Breast epithelium (tissue), 4 donors: ENCODE measurements at regions not wholly inside any gene's neighbourhood (a gene's known extent, or its start where the extent isn't known, plus 50 kb on each side); places are given as distances from the start of the nearest gene placed in this dataset.

Experiments used
- DNase-seq, 2 donors: peaks; one replicate each; pipeline ENCODE4 v3.0.0-alpha.2; 2019; ENCODE audit warnings: low spot score in 2 of 2
- H3K27ac ChIP-seq, 2 donors: fragments of 200-600 bp; sonication (generic) in 1 of 2; one replicate each; pipeline ENCODE4 v1.5.1; 2016 to 2019; ENCODE audit warnings: mild to moderate bottlenecking in 1 of 2
- H3K27me3 ChIP-seq, 2 donors: fragments of 200-600 bp; sonication (generic) in 1 of 2; one replicate each; pipeline versions ENCODE4 v1.5.1 to v1.6.0; 2017 to 2019; ENCODE audit warnings: control low read depth in 1 of 2, mild to moderate bottlenecking in 1 of 2
- H3K36me3 ChIP-seq: fragments of 200-600 bp; one replicate; pipeline ENCODE4 v1.5.1; 2019
- H3K4me1 ChIP-seq, 2 donors: fragments of 200-600 bp; sonication (generic); one replicate each; pipeline ENCODE4 v1.5.1; 2016 to 2019; ENCODE audit warnings: control low read depth in 1 of 2
- H3K4me3 ChIP-seq, 3 donors: fragments of 200-600 bp; sonication (generic); 1 replicate in 2 of 3; 2 replicates in 1 of 3; pipeline ENCODE4 v1.5.1; 2016 to 2019; ENCODE audit warnings: mild to moderate bottlenecking in 3 of 3, moderate library complexity in 2 of 3
- H3K9me3 ChIP-seq, 2 donors: fragments of 200-600 bp; sonication (generic) in 1 of 2; one replicate each; pipeline ENCODE4 v1.5.1; 2016 to 2019; ENCODE audit warnings: control low read depth in 1 of 2
- CTCF ChIP-seq, 3 donors: fragments of 450-650 bp; IDR thresholded peaks; one replicate each; pipeline ENCODE4 v1.5.1; 2016 to 2017; ENCODE audit warnings: antibody characterized with exemption in 3 of 3, mild to moderate bottlenecking in 3 of 3, moderate library complexity in 3 of 3
- POLR2A ChIP-seq: fragments of 450-650 bp; IDR thresholded peaks from one replicate; pipeline ENCODE4 v1.6.1; 2016; ENCODE audit warnings: antibody characterized with exemption, mild to moderate bottlenecking, moderate library complexity
- POLR2AphosphoS5 ChIP-seq, 3 donors: sonication (generic); formaldehyde crosslinking; IDR thresholded peaks; one replicate each; pipeline ENCODE4 v1.6.1; 2017; ENCODE audit warnings: antibody characterized with exemption in 3 of 3
- intact Hi-C: fragments of 100-400 bp; cut with DNase I; formaldehyde crosslinking; loops from one replicate; pipeline ENCODE4 v1.15.1; 2023; ENCODE audit warnings: low total_unique reads

GRCh38 chrX:85493821-85494220 is 114.4 kb upstream of the POF1B start:
- DNase-seq, result no peak
- Histone ChIP-seq H3K27ac (no peak overlapping the region), H3K27me3 (peaks cover 0 to 28% of the 10 kb centered on the region in 2 donors), H3K36me3 (no peaks in the 10 kb centered on the region), H3K9me3 (no peaks in the 10 kb centered on the region), H3K4me3 (no peak overlapping the region), H3K4me1 (no peaks in the 10 kb centered on the region)
- TF ChIP-seq CTCF (IDR thresholded peaks at IDR 0.05), result no peak
- TF ChIP-seq POLR2AphosphoS5 (IDR thresholded peaks at IDR 0.05), result no peak
- TF ChIP-seq POLR2A, result no peak
- intact Hi-C loops, result no loop called here

GRCh38 chrX:85454295-85454694 is 74.8 kb upstream of the POF1B start:
- TF ChIP-seq CTCF (IDR thresholded peaks at IDR 0.05) (no peak), POLR2A (no peak)
- Histone ChIP-seq H3K4me1 (no peaks in the 10 kb centered on the region), H3K27ac (no peak overlapping the region), H3K36me3 (no peaks in the 10 kb centered on the region), H3K27me3 (no peaks in the 10 kb centered on the region), H3K4me3 (no peak overlapping the region), H3K9me3 (no peaks in the 10 kb centered on the region)
- no peak for DNase-seq
- intact Hi-C loops, result no loop called here

GRCh38 chrX:85444613-85445012 is 65.1 kb upstream of the POF1B start:
- Histone ChIP-seq H3K36me3 (no peaks in the 10 kb centered on the region), H3K27me3 (peaks cover 0 to 4% of the 10 kb centered on the region in 2 donors), H3K4me1 (no peaks in the 10 kb centered on the region), H3K27ac (no peak overlapping the region), H3K4me3 (no peak overlapping the region), H3K9me3 (peaks cover 12 to 31% of the 10 kb centered on the region in 2 donors)
- no peak for DNase-seq
- intact Hi-C loops, result no loop called here
- TF ChIP-seq CTCF (IDR thresholded peaks at IDR 0.05), result no peak
- TF ChIP-seq POLR2AphosphoS5 (IDR thresholded peaks at IDR 0.05), result no peak
- no peak for TF ChIP-seq POLR2A
